ENCODE measurements at regions not wholly inside any gene's neighbourhood (a gene's known extent, or its start where the extent isn't known, plus 50 kb on each side); places are given as distances from the start of the nearest gene placed in this dataset.
A peak's percentile ranks its signal among the peaks of the same experiment; 100 is the strongest.
"Not testable (repeated sequence)": the region's sequence is repeated elsewhere in the genome, so short reads cannot be mapped to it uniquely, and the experiment has no call there.

GRCh38 chr21:33121715-33122475 is 52.0 kb downstream of the OLIG1 start:
- DNase-seq: no peak

DNA sequence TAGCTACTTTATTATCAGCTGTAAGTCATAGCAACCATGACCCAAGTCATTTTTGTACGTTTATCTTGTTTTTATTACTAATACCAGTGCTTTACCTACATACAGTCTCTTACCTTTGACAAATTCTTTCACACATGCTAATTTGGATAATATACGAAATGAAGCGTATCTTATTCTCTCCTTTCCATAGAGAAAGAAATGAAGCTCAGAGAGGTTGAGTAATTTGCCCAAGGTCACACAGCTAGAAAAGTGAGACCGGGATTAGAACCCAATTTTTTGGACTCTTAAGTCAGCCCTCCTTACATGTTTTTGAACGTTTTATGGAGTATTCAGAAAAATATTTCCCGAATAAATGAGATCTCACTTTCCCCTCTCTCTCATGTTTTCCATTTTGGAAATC is 52.6 kb downstream of the OLIG1 start:
- no peak for DNase-seq

DNA sequence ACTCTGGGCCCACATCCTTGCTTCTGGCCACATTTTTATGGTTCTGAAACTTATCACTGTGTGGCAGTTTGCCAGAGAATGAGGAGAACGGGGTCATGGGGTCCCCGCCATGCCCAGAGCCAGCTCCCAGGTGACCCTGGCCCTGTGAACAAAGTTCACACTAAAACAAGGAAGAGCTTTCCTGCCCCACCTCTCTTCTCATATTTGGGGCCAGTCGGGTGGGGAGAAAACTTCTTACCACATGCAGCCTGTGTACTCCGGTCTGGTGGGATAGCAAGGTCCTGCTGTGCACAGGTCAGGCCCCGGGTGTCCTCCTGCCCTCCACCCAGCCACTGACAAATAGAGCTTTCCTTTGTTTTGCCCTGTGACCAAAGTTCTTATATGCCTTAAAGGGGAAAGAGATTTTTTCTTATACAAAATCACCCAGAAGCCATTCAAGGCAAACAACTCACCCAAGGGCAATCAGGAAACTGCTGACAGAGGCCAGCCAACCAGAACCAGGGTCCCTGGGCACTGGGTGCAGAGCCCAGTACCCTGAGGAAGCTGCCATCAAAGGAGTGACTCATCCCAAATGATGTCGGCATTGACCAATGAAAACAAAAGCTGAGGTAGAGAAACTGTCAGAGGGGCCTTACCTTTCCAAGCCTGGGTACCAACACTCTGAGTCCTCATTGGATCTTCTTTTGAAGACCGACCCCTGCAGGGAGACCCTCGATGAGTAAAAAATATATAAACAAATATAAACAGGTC is 53.6 kb downstream of the OLIG1 start:
- no peak for DNase-seq

GRCh38 chr21:33124889-33125288 is 54.9 kb downstream of the OLIG1 start:
- DNase-seq: no peak

DNA sequence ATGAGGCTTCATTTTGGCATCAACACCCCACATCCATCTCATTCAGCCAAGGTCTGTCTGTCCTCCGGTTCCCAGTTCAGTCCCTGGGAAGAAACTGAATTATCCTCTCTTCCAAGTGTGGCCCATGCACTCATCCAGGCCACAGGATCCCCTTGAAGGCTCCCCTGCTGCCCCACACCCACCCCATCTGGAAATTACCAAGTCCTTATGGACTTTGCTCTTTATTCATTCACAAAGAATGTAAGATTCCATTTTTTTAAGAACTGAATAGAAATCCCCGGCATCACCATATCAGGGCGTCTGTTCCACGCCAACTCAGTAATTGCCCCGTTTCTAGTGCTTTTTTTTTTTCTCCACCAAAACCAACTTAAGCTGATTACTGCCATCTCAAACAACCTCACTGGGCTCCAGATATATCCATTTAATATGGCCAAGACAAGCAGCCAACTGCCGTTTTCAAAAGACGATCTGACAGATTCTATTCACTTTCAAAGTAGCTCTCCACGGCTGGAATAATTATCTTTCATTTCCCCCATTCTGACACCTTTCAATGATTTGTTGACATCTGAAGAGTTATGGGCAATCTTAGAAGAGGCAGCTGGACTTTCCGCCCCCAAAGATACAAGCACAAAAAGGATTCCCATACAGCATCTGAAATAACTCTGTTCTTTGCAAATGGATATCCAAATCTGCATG is 55.9 kb downstream of the OLIG1 start:
- no peak for DNase-seq

- no peak for DNase-seq
Measured at GRCh38 chr21:33126569-33126968, 56.6 kb downstream of the OLIG1 start.

DNA sequence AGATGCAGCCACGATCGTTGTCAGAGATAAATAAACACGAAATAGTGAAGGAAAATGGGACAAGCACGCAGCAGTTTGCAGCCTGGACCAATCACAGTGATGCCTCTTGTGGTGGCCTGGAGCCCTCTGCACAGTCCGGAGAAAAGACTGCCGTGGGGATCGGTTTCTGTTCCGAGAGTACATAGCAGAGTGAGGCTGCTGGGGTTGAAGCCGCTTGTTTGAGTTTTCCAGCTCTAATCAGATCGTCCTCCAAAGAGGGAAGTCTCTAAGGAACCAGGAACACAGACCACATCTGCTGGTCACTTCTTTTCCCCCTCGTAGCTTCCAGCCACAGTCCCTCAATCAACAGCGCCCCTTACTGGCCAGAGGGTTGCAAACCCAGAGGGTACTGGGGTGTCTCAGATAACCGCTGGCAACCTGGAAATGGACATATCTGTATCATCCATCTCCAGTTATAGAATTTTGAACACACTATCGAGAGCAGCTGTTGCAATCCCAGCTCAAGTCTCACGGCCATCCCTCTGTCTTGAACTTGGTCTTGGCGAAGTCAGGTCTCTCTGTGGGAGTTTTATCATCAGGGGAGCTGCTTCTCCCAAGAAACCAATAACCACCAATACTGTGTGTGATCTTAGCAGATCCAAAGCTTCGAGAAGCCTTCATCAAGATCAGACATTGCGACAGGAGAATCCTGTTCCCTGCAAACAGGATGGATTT is 57.4 kb downstream of the OLIG1 start:
- DNase-seq: peak; percentile 66

DNA sequence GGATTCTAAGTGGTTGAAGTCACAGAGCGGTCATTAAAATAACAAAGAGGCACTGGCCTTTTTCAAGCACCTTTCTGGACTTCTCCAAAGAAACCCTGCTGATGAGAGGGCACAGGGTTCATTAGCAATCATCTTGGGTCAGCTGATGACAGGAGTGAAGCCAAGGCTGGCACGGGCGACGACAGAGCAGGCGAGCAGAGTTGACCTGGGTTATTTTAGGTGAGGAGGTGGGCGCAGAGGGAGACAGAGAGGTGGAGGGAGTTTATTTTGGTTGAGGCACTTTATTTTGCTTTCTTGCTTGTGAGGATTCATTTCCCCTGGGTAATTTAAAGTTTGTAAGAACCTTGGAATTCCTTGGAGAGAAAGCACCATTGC is 57.9 kb downstream of the OLIG1 start:
- DNase-seq: no peak

- no peak for DNase-seq
Measured at GRCh38 chr21:33128538-33128937, 58.6 kb downstream of the OLIG1 start.

DNA sequence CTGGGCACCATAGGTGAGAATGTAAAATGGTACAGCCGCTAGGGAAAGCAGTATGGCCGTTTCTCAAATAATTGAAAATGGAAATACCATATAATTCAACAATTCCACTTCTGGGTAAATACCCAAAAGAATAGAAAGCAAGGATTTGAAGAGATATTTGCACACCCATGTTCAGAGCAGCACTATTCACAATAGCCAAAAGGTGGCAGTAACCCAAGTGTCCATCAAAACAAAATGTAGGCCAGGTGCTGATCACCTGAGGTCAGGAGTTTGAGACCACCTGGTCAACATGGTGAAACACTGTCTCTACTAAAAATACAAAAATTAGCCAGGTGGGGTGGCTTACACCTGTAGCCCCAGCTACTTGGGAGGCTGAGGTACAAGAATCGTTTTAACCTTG is 62.1 kb downstream of the OLIG1 start:
- no peak for DNase-seq

- DNase-seq: no peak
Measured at GRCh38 chr21:33133892-33134291, 64.0 kb downstream of the OLIG1 start.

- no peak for DNase-seq
Measured at GRCh38 chr21:33135925-33136324, 66.0 kb downstream of the OLIG1 start.

DNA sequence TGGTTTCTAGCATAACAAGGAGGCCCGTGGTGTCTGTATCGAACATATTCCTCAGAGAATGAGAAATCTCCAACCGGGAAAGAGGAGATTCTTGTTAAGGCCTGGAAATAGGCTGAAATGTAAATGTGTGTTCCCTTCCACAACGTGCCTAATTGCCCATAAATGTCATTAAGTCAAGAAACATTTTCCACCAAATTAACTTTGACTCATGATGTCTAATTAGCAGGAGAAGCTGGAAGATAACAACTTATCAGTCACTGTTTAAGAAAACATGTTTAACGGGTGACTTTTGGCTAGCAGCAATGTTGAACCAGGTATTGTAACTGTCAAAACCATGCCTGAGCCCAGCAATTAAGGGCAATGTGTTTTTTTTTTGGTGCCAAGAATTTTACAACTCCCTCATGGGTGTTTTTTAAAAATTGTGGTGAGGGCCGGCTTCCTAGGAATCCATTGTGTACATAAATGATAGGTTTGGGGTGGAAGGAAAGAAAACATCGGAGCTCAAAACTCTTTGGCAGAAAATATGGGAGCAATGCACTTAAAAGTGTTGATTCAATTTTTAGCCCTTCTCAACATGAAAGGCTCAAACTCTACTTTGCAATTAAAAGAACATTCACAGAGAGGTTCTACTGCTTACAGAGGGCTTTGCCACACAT is 67.0 kb downstream of the OLIG1 start:
- DNase-seq: no peak

- DNase-seq: no peak
Measured at GRCh38 chr21:33139084-33139483, 69.1 kb downstream of the OLIG1 start.

DNA sequence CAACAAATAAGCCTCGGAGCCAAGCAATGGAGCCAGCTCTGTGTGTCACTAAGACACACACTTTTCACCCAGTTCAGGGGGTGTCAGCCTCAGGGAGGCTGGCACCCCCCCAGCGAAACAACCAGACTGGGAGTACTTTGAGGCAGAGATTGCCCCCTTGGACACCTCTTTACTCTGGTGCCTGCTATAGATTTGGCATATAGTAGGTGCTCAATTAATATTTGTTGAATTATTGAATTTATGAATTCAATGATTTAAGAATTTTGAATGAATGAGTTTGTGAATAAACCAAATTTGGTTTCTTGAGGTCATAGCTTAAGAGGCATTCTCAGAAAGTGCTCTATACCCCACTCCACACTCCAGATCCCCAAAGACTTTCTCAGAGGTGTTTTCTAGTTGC is 70.3 kb downstream of the OLIG1 start:
- no peak for DNase-seq

GRCh38 chr21:33146467-33146866 is 76.5 kb downstream of the OLIG1 start:
- no peak for DNase-seq

DNA sequence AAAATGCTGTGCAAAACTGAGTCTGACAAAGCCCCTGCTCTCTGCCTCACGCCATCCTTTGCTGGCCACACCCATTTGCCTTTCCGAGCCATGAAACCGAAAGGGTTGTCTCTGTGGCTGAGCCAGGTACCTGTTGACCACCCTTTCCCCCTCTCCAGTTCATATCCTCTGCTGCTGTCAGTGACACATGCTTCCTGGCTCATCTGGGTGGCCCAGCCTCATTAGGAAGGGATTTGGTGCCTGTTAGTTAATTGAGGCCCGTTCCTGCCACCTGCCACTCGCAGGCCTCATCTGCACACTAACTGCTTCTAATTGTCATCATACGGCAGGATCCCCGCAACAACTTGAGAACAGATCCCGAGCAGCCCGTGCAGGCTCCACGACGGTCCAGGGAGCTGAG is 79.2 kb downstream of the OLIG1 start:
- no peak for DNase-seq

DNA sequence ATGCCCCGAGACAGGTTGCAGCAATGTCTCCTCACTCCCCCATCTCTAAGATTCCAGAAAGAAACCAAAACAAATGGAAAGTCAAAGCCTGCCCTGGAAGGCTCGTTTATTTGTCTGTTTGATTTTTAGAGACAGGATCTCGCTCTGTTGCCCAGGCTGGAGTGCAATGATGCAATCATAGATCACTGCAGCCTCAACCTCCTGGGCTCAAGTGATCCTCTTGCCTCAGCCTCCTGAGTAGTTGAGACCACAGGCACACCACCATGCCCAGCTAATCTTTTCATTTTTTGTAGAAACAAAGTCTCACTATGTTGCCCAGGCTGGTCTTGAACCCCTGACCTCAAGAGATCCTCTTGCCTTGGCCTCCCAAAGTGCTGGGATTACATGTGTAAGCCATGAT is 78.8 kb upstream of the IFNAR2 start:
- not testable (repeated sequence) for DNase-seq

- DNase-seq: no peak
Measured at GRCh38 chr21:33151941-33152731, 77.6 kb upstream of the IFNAR2 start.

DNA sequence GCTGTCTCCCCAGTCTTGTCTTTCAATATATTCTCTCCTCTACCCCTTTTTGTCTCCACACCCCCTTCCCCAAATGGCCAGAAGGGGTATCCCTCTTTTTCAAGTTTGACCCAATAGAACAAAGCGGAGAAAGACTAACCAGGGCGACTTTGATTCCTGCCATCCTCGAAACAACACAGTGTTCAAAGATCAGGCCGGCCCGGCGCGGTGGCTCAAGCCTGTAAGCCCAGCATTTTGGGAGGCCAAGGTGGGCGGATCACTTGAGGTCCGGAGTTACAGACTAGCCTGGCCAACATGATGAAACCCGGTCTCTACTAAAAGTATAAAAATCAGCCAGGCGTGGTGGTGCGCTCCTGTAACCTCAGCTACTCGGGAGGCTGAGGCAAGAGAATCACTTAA is 77.0 kb upstream of the IFNAR2 start:
- DNase-seq: no peak

GRCh38 chr21:33155005-33155404 is 74.7 kb upstream of the IFNAR2 start:
- DNase-seq: no peak

GRCh38 chr21:33155422-33155821 is 74.3 kb upstream of the IFNAR2 start:
- no peak for DNase-seq

Measured in DMS153 (cell line).